ENCODE measurements at regions not wholly inside any gene's neighbourhood (a gene's known extent, or its start where the extent isn't known, plus 50 kb on each side); places are given as distances from the start of the nearest gene placed in this dataset.

DNA sequence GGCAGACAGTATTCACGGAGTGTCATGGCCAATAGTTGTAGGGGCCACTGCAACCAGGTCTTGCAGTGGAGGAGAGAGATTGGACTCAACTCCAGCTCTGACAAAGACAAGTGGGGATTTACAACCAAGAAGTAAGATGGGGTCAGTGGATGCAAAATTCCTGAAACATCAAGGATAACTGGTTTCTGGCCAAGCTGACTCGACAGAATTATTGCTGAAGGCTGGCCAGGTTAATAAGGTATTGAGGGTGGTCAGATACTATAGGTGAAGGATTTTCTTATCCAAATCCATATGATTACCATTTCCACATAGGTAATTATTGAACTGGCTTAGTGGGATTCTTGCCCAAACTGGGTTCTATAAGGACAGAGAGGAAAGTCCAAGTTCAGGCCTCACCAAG is 64.9 kb upstream of the FOXG1 start:
- TF ChIP-seq, protein P1, sequence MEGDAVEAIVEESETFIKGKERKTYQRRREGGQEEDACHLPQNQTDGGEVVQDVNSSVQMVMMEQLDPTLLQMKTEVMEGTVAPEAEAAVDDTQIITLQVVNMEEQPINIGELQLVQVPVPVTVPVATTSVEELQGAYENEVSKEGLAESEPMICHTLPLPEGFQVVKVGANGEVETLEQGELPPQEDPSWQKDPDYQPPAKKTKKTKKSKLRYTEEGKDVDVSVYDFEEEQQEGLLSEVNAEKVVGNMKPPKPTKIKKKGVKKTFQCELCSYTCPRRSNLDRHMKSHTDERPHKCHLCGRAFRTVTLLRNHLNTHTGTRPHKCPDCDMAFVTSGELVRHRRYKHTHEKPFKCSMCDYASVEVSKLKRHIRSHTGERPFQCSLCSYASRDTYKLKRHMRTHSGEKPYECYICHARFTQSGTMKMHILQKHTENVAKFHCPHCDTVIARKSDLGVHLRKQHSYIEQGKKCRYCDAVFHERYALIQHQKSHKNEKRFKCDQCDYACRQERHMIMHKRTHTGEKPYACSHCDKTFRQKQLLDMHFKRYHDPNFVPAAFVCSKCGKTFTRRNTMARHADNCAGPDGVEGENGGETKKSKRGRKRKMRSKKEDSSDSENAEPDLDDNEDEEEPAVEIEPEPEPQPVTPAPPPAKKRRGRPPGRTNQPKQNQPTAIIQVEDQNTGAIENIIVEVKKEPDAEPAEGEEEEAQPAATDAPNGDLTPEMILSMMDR (IDR thresholded peaks at IDR 0.05; ENCODE audit: insufficient read depth, low read depth, low read length) = no peak
- TF ChIP-seq EZH2 (IDR thresholded peaks at IDR 0.05; ENCODE audit: insufficient read depth, low read length) = no peak
